A549 (cell line): ENCODE measurements at regions not wholly inside any gene's neighbourhood (a gene's known extent, or its start where the extent isn't known, plus 50 kb on each side); places are given as distances from the start of the nearest gene placed in this dataset.

ENCODE experiments used
- CTCF ChIP-seq: fragments of >200 bp; sonication (Bioruptor Twin); formaldehyde crosslinking; IDR thresholded peaks from 3 replicates; pipeline ENCODE4 v1.5.1; 2016
- POLR2A ChIP-seq: IDR thresholded peaks from 2 replicates; pipeline ENCODE4 v1.6.1; 2012; ENCODE audit warnings: mild to moderate bottlenecking, low read length

GRCh38 chr6:71588490-71588889 lies 297.9 kb upstream of the RIMS1 start:
- TF ChIP-seq CTCF (no peak), POLR2A (no peak)
